GM10248 (cell line): ENCODE measurements at regions not wholly inside any gene's neighbourhood (a gene's known extent, or its start where the extent isn't known, plus 50 kb on each side); places are given as distances from the start of the nearest gene placed in this dataset.

Source experiments
- CTCF ChIA-PET: fragments of 300-600 bp; sonication (Branson Sonifier 250); formaldehyde crosslinking; extraction: SDS; loops from one replicate; lab custom pipeline; 2021; ENCODE audit warnings: antibody characterized with exemption; lab: Yijun Ruan, JAX
- POLR2A ChIA-PET: fragments of 350-650 bp; sonication (Branson Sonifier 250); formaldehyde crosslinking; extraction: SDS; loops from one replicate; lab custom pipeline; 2020; ENCODE audit warnings: antibody characterized with exemption; lab: Yijun Ruan, JAX
- DNase-seq: peaks from one replicate; pipeline ENCODE4 v3.0.0; 2012; ENCODE audit errors: extremely low spot score
- CTCF ChIP-seq: IDR thresholded peaks from 2 replicates; pipeline ENCODE4 v1.5.1; 2012; ENCODE audit warnings: mild to moderate bottlenecking, low read depth; ENCODE audit errors: extremely low read depth, missing control alignments, control extremely low read depth

DNA sequence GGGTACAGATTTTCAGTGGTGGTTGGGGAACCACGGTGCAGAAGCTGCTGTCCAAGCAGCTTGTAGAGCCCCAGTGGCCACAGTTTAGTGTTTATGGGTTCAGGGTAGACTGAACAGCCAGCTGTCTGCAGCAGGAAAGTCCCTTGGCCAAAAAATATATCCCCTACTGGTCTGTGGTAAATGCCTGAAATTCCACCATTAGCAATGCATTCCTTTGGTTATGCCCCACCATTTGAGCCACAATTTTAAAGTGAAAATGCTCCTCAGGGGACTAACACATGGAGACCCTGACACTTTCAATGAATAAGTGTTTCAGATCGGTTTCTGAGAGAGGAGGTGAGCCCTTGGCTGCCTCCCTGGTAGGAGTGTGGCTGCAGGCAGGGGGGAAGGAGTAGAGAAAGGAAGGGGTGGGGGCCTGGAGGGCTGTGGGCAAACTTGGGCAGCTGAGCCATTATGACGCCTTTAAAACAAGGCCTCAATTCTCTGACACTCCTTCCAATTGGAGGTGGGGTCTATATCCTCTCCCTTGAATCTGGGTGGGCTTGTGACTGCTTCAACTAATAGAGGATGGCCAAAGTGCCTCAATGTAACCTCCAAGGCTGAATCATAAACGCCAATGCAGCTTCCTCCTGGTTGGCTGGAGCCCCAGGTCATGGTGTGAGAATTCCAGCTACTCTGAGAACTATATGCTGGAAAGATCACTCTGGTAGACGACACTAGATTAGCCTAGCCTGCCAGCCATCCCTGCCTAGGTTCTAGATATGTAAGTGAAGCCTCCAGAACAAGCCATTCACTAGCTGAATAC, 75.8 kb upstream of the ATP6AP2 start:
- TF ChIP-seq CTCF: no peak
- ChIA-PET POLR2A (no interaction called here), CTCF (interaction anchor here (1.1 kb wide), 1 partner anchor 18 kb away, joined by 3 read pairs; no protein-coding TSS in a partner anchor)
- no peak for DNase-seq

- no peak for TF ChIP-seq CTCF
- no peak for DNase-seq
- CTCF ChIA-PET: no interaction called here
- POLR2A ChIA-PET: no interaction called here
These were observed 77.7 kb upstream of the ATP6AP2 start for GRCh38 chrX:40503094-40503493.

- CTCF ChIA-PET: no interaction called here
- no peak for TF ChIP-seq CTCF
- POLR2A ChIA-PET: no interaction called here
- DNase-seq: no peak
These were observed 78.1 kb upstream of the ATP6AP2 start for GRCh38 chrX:40502688-40503087.

GRCh38 chrX:40501164-40501855, 79.5 kb upstream of the ATP6AP2 start:
- no peak for DNase-seq
- ChIA-PET CTCF (no interaction called here), POLR2A (no interaction called here)
- no peak for TF ChIP-seq CTCF

GRCh38 chrX:40496728-40497127, 84.0 kb upstream of the ATP6AP2 start:
- DNase-seq: no peak
- TF ChIP-seq CTCF: no peak
- ChIA-PET POLR2A (no interaction called here), CTCF (no interaction called here)

DNA sequence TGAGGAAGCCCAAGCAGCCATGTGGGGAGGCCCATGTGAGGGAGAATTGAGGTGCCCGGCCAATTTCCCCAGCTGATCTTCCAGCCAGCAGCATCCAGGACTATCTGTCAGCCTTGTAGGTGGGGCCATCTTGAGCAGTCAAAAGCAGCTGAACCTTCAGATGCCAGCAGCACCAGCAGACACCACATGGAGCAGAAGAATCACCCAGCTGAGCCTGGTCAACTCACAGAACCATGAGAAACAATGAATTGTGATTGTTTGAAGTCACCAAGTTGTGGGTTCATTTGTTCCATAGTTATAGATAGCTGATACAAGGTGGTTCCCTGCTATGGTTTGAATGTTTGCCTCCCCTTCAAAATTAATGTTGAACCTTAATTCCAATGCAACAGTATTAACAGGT, 85.1 kb upstream of the ATP6AP2 start:
- CTCF ChIA-PET: no interaction called here
- no peak for DNase-seq
- POLR2A ChIA-PET: no interaction called here
- no peak for TF ChIP-seq CTCF
